Thymus (tissue), 11 donors: ENCODE measurements at regions not wholly inside any gene's neighbourhood (a gene's known extent, or its start where the extent isn't known, plus 50 kb on each side); places are given as distances from the start of the nearest gene placed in this dataset.
"Not testable (repeated sequence)": the region's sequence is repeated elsewhere in the genome, so short reads cannot be mapped to it uniquely, and the experiment has no call there.

ENCODE experiments used
- DNase-seq, 9 donors: peaks; one replicate each; pipeline ENCODE4 v3.0.0-alpha.2; 2013; ENCODE audit warnings: low spot score in 9 of 9, low read depth in 6 of 9, missing footprints in 1 of 9
- H3K27ac ChIP-seq, 2 donors: one replicate each; pipeline ENCODE4 v1.5.1; 2013; ENCODE audit warnings: control low read depth in 1 of 2, low read depth in 1 of 2, low read length in 1 of 2, mild to moderate bottlenecking in 1 of 2, moderate library complexity in 1 of 2
- H3K27me3 ChIP-seq, 2 donors: one replicate each; pipeline ENCODE4 v1.5.1; 2013; ENCODE audit warnings: low read length in 1 of 2; ENCODE audit not compliant: control insufficient read depth in 2 of 2, insufficient read depth in 1 of 2
- H3K36me3 ChIP-seq, 2 donors: one replicate each; pipeline ENCODE4 v1.5.1; 2013; ENCODE audit warnings: low read length in 1 of 2, mild to moderate bottlenecking in 1 of 2, moderate library complexity in 1 of 2; ENCODE audit not compliant: control insufficient read depth in 2 of 2, insufficient read depth in 2 of 2
- H3K4me1 ChIP-seq, 2 donors: one replicate each; pipeline ENCODE4 v1.5.1; 2013; ENCODE audit warnings: low read length in 2 of 2; ENCODE audit not compliant: control insufficient read depth in 2 of 2, insufficient read depth in 2 of 2
- H3K4me3 ChIP-seq, 2 donors: one replicate each; pipeline ENCODE4 v1.5.1; 2013; ENCODE audit warnings: low read length in 2 of 2, control low read depth in 1 of 2, mild to moderate bottlenecking in 1 of 2
- H3K9me3 ChIP-seq, 2 donors: one replicate each; pipeline ENCODE4 v1.5.1; 2013; ENCODE audit warnings: low read length in 1 of 2, mild to moderate bottlenecking in 1 of 2; ENCODE audit not compliant: control insufficient read depth in 2 of 2, insufficient read depth in 1 of 2
- WGBS: extraction: QIAGEN DNeasy Blood & Tissue Kit; methylation state at CpG from one replicate; pipeline ENCODE4 v1.1.7; 2013; 5-methylcytosine and 5-hydroxymethylcytosine counted together
- donor health status: healthy.

DNA sequence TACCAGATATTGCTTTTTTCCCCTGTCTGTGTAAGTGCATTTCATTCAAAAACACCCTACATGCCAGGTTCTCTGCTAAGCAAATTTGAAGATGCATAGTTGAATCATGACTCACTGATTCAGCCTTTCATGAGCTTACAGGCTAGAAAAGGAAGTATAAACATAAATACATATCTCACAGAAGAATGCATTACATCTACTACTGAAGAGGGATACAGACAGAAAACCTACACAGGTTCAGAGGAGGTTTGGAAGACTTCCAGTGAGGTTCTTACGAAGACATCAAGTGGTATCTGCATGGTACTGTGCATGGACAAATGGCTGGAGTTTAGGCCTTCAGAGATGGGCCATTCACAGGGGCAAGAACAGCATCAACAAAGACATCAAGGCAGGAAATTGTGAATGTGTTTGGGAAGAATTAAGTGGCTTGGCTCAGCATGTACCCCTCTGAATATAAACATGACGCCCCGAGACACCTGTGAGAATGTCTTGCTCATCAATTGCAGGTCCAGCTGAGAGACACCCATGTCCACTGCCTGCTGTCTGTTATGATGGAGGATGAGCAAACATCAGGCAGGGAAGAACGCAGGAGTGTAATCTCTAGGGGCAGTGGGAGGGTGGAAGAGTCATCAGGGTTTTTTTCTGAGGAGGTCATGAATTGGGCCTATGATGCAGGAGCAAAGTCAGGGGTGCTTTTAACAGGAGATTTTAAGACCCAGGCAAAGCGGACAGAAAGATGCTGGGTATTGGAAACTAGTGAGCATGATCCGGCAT is 105.1 kb upstream of the GALNT15 start:
- Histone ChIP-seq H3K4me3 (no peak overlapping the region), H3K9me3 (no peaks in the 10 kb centered on the region), H3K27ac (no peak overlapping the region), H3K27me3 (no peaks in the 10 kb centered on the region), H3K36me3 (no peaks in the 10 kb centered on the region), H3K4me1 (peaks cover 0 to 6% of the 10 kb centered on the region in 2 donors)
- 96% methylated on average over 6 of the region's 6 CpGs for WGBS
- DNase-seq = no peak

DNA sequence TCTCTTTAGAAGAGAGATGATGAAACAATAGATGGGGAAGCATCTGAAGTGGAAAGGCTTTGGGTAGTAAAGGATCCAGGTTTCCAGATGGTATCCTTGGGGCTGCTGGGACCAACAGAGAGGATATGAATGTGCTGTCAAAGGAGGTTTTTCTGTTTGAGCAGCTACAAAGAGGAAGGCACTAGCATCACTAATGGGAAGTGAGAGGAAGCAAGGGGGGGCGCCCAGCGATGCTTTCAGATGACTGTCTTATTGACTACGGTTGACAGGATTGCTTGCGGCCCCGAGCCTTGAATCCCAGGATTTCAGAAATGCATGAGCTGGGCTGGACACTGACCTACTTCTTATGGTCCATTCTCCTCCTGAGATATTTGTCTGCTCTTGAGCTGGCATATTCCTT is 103.8 kb upstream of the GALNT15 start:
- H3K9me3 ChIP-seq = no peaks in the 10 kb centered on the region
- no peaks in the 10 kb centered on the region for H3K4me1 ChIP-seq
- no peak for DNase-seq
- no peak overlapping the region for H3K4me3 ChIP-seq
- 90% methylated on average over 5 of the region's 5 CpGs for WGBS
- no peak overlapping the region for H3K27ac ChIP-seq
- no peaks in the 10 kb centered on the region for H3K36me3 ChIP-seq
- H3K27me3 ChIP-seq = no peaks in the 10 kb centered on the region

DNA sequence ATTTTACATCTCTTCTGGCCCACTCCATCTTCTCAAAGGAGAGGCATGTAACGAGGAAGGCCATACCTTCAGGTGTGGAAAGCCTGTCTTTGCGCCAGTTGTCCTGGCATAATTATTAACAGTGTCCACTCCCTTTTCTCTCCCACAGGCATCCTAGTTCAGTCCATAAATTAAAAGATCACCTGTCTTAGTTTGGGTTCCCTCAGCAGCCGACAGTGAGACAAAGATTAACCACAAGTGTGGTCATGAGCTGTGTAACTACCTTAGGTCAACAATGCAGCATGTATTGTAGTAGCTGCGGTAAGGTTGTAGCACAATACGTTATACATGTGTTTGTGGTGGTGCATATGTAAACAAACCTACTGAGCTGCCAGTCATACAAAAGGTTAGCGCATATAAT is 103.3 kb upstream of the GALNT15 start:
- Histone ChIP-seq H3K27me3 (no peaks in the 10 kb centered on the region), H3K27ac (no peak overlapping the region), H3K4me3 (no peak overlapping the region), H3K9me3 (no peaks in the 10 kb centered on the region), H3K4me1 (no peaks in the 10 kb centered on the region), H3K36me3 (no peaks in the 10 kb centered on the region)
- DNase-seq = no peak
- WGBS = 93% methylated on average over 6 of the region's 6 CpGs

DNA sequence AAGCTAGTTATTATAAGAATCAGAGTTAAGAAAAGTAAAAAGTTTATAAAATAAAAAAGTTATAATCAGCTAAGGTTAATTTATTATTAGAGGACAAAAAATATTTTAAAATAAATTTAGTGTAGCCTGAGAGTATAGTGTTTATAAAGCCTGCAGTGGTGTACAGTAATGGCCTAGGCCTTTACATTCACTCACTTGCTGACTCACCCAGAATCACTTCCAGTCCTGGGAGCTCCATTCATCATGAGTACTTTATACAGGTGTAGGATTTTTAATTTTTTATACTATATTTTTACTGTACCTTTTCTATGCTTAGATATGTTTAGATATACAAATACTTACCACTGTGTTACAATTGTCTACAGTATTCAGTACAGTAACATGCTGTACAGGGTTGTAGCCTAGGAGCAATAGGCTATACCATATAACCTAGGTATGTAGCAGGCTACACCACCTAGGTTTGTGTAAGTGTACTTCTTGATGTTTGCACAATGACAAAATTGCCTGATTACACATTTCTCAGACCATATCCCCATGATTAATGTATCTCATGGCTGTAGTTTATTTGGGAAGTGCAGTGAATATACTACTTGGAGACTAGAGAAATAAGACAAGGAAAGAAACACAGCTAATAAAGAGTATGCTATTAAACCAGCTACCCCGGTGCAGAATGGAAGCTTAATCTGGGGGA is 101.9 kb upstream of the GALNT15 start:
- no peaks in the 10 kb centered on the region for H3K9me3 ChIP-seq
- no peak overlapping the region for H3K27ac ChIP-seq
- WGBS = 94% methylated on average over 1 of the region's 1 CpG
- H3K36me3 ChIP-seq = no peaks in the 10 kb centered on the region
- no peaks in the 10 kb centered on the region for H3K27me3 ChIP-seq
- no peak for DNase-seq
- no peak overlapping the region for H3K4me3 ChIP-seq
- no peaks in the 10 kb centered on the region for H3K4me1 ChIP-seq

DNA sequence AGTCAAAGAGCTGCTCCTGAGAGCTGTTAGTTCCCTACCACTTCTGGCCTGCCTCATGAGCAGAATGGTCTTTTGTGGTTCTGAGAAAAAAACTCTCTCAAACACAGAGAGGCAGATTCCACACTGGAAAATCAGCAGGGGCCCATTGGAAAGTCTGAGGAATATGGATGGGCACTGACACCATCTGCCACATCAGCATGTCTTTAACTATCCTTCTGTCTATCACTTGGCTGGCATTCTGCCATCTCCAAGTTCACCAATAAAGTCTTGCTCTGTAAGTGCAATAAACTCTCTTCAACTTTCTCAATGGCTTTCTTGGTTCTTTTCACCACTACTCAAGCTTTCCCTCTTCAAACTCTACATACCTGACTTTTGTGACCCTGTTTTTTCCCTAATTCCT is 101.3 kb upstream of the GALNT15 start:
- Histone ChIP-seq H3K27me3 (no peaks in the 10 kb centered on the region), H3K27ac (no peak overlapping the region), H3K9me3 (no peaks in the 10 kb centered on the region), H3K4me3 (no peak overlapping the region), H3K36me3 (no peaks in the 10 kb centered on the region), H3K4me1 (no peaks in the 10 kb centered on the region)
- DNase-seq = no peak

DNA sequence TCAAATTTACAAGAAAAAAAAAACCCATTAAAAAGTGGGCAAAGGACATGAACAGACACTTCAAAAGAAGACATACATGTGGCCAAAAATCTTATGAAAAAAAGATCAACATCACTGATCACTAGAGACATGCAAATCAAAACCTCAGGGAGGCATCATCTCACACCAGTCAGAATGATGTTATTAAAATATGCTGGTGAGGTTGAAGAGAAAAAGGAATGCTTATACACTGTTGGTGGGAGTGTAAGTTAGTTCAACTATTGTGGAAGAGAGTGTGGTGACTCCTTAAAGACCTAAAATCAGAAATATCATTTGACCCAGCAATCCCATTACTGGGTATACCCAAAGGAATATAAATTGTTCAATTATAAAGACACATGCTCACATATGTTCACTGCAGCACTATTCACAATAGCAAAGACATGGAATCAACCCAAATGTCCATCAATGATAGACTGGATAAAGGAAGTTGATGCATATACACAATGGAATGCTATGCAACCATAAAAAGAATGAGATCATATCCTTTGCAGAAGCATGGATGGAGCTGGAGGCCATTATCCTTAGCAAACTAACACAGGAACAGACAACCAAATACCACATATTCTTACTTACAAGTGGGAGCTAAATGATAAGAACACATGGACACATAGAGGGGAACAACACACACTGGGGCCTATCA is 100.3 kb upstream of the GALNT15 start:
- not testable (repeated sequence) for H3K4me3 ChIP-seq, H3K4me1 ChIP-seq, H3K27ac ChIP-seq, H3K36me3 ChIP-seq, H3K27me3 ChIP-seq, H3K9me3 ChIP-seq, DNase-seq

DNA sequence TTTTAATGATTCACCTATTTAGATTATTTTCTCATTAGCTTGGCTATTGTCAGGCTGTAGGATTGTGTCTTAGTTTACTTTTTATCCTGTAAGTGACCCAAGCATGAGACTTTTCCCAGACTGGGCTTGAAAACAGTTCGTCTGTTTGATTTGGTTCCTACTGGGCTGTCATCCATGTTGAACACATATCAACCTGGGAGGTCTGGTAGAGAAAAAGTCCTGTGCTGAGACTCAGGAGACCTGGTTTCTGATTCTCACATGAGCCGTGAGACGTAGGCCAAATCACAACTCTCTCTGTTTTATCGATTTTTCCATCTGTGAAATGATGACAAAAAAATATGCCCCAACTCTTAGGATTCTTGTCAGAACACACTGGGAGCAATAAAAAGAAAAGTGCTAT is 98.8 kb upstream of the GALNT15 start:
- DNase-seq = no peak
- H3K4me1 ChIP-seq = no peaks in the 10 kb centered on the region
- no peak overlapping the region for H3K27ac ChIP-seq
- H3K9me3 ChIP-seq = no peaks in the 10 kb centered on the region
- no peaks in the 10 kb centered on the region for H3K36me3 ChIP-seq
- no peak overlapping the region for H3K4me3 ChIP-seq
- H3K27me3 ChIP-seq = no peaks in the 10 kb centered on the region
- 96% methylated on average over 4 of the region's 4 CpGs for WGBS

DNA sequence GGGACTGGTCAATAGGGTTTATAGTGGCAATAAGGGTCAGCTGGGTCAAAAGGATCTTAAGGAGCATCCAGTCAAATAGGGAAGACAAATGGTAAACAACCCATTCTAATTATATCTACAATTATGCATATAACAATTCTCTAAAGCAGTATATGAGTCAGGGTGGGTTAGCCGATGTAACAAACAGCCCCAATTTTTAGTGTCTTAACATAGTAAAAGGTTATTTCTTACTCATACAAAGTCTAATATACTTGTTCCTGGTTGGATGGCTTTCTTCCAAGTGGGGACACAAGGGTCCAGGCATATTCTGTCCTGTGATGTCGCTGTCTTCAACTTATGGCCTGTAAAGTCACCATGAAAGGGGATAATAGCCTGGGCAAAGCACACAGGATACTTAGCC is 97.9 kb upstream of the GALNT15 start:
- H3K27me3 ChIP-seq = no peaks in the 10 kb centered on the region
- no peaks in the 10 kb centered on the region for H3K36me3 ChIP-seq
- H3K9me3 ChIP-seq = peaks cover 0 to 5% of the 10 kb centered on the region in 2 donors
- DNase-seq = no peak
- no peak overlapping the region for H3K27ac ChIP-seq
- H3K4me3 ChIP-seq = no peak overlapping the region
- no peaks in the 10 kb centered on the region for H3K4me1 ChIP-seq
- WGBS = 67% methylated on average over 2 of the region's 2 CpGs

DNA sequence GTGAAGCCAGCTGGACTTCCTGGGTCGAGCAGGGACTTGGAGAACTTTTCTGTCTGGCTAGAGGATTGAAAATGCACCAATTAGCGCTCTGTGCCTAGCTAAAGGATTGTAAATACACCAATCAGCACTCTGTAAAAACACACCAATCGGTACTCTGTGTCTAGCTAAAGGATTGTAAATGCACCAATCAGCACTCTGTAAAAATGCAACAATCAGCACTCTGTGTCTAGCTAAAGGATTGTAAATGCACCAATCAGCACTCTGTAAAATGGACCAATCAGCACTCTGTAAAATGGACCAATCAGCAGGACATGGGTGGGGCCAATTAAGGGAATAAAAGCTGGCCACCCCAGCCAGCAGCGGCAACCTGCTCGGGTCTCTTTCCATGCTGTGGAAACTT is 97.3 kb upstream of the GALNT15 start:
- H3K4me3 ChIP-seq, H3K4me1 ChIP-seq, H3K27me3 ChIP-seq, H3K9me3 ChIP-seq, H3K27ac ChIP-seq, DNase-seq, H3K36me3 ChIP-seq: not testable (repeated sequence)
- WGBS = 92% methylated on average over 5 of the region's 5 CpGs
